GM20000 (cell line): ENCODE measurements at regions not wholly inside any gene's neighbourhood (a gene's known extent, or its start where the extent isn't known, plus 50 kb on each side); places are given as distances from the start of the nearest gene placed in this dataset.

ENCODE experiments used
- DNase-seq: peaks from one replicate; pipeline ENCODE4 v3.0.0; 2012; ENCODE audit warnings: low spot score
- TF ChIP-seq, protein P1 (sequence below): IDR thresholded peaks from 2 replicates; pipeline ENCODE4 v1.5.1; 2012; ENCODE audit warnings: mild to moderate bottlenecking, control low read depth; ENCODE audit errors: extremely low read depth, missing control alignments

DNA sequence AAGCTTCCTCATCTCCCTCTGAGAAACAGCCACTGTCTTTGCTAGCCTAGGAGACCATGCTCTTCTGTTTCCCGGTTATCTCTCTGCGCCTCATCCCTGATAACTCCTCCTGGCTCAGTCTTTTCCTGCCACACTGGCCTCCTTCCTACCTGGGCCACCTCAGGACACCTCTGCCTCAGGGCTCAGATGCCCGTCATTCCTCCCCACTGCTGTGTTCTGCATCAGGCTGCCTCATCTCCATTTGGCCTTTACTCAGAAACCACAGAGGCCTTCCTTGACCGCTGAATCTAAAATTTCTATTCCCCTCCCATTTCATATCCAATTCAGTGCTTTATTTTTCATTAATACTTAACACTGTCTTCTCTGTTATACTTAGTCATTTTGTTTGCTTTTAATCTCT is 311.0 kb upstream of the RGS6 start:
- no peak for DNase-seq
- TF ChIP-seq, protein P1, sequence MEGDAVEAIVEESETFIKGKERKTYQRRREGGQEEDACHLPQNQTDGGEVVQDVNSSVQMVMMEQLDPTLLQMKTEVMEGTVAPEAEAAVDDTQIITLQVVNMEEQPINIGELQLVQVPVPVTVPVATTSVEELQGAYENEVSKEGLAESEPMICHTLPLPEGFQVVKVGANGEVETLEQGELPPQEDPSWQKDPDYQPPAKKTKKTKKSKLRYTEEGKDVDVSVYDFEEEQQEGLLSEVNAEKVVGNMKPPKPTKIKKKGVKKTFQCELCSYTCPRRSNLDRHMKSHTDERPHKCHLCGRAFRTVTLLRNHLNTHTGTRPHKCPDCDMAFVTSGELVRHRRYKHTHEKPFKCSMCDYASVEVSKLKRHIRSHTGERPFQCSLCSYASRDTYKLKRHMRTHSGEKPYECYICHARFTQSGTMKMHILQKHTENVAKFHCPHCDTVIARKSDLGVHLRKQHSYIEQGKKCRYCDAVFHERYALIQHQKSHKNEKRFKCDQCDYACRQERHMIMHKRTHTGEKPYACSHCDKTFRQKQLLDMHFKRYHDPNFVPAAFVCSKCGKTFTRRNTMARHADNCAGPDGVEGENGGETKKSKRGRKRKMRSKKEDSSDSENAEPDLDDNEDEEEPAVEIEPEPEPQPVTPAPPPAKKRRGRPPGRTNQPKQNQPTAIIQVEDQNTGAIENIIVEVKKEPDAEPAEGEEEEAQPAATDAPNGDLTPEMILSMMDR: no peak

DNA sequence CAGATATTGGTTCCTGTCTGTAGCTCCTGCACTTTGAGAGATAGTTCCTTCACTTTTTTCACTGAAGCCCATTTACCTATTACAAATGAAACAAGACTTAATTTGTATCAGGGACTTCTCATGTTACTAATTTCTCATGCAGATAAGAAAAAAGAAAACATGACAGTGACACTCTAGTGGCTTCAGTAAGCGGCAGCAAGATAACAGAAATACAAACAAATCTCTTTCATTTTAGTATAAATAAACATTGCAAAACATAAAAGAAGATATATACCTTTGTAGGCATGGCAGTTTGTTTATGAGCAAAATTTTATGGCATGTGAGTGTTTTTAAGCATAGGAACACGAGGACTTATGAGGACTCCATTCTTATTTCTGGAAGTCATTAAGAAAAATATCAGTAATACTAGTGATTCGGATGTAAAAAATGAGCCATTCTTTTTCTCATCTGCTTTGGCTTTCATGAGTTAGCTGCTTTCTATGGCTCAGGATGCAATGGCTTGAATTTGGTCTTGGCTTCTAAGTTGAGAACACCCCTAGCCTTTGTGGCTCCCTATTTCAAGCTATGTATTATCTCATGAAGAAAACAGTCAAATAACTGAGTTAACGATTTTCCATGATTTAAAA is 310.1 kb upstream of the RGS6 start:
- no peak for DNase-seq
- TF ChIP-seq, protein P1: no peak

DNA sequence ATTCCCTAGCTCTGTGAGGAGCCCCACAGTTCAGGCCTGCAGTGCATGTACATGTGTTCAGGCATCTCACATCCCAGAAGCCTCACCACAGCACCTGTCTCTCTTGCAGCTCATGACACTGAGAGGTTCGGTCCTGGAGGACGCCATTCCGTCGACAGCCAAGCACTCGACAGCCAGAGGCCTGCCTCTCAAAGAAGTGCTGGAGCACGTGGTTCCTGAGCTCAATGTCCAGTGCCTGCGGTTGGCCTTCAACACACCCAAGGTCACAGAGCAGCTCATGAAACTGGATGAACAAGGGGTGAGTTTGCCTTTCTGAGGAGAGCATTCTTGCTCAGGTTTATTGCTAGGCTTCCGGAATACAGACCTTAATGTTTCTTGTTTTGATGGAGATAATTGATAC is 308.3 kb upstream of the RGS6 start:
- TF ChIP-seq, protein P1: no peak
- no peak for DNase-seq

DNA sequence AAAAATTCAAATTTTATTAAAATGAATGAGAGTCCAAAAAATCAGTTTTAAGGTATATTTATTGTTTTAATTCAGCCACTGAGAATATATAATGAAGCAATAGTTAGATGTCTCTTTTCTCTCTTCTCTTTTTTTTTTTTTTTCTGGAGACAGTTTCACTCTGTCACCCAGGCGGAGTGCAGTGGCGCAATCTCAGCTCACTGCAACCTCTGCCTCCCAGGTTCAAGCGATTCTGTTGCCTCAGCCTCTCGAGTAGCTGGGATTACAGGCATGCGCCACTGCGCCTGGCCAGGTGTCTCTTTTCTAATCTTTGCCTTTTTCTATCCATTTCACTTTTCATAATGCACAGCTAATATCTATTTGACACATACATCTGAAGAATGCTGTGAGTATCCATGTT is 307.1 kb upstream of the RGS6 start:
- TF ChIP-seq, protein P1: no peak
- no peak for DNase-seq

DNA sequence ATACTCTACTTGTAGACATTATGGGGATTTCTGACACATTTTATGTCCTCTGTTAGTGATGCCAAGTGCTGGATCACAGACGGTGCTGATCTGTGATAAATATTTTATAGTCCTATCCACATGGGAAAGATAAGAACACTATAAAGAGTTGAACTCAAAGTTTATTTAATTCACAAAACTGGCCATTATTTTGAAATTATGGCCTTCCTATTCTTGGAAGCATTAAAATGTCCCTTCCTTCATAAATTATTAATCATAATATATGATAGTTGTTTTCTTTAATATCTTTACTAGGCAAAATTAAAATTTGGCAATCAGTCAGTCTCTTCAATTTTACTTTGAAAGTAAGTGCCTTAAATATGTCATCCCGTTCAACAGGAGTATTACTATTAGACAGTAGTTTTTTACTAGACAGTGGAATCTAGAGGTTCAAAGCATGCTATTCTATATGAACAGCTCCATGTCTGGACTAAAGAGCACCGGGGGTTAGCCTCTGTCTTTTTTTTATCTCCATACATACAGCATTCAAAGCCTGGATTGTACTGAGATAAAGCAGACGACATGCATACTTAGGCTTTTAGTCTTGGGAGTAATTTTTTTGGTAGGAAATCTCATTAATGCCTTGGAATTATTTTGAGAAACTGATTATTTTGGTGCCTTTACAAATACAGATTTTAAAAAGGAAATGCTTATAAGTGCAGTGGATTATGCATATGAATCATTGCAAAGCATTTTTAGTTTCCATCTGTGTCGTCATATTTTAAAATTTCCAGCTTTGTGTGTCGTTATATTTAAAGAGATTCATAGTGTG is 306.1 kb upstream of the RGS6 start:
- no peak for DNase-seq
- TF ChIP-seq, protein P1: no peak

DNA sequence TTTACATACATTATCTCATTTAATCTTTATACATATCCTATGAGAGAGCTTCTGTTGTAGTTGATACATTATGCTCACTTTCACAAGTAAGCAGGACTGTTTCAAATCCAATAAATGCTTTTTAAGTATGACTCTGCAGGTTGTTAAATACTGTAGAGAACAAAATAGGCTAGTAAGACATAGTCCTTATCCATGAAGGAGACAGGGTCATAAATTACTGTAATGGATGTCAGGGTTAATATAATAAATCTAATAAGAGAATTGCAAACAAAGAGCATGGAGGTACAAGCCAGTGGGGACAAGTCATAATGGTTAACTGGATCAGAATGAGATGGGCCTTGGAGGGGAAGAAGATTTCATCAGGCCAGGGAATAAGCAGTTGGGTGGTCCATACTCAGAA is 303.8 kb upstream of the RGS6 start:
- DNase-seq: no peak
- TF ChIP-seq, protein P1: no peak

DNA sequence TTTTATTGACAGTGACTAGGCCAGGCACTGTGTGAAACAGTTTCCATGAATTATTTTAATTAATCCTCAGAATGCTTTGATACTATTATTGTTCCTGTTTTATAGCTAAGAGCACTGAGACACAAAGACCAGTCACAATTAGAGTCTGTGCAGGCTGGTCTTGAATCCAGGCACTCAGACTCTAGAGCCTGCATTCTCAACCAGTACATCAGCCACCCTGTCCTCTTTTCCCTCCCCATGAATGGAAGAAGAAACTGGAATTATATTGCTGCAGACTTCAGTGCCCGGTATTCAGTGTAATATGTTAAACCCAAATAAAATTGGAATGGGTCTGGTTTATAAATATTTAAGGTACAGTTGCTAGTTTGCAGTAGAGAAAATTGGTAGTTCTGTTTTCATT is 303.0 kb upstream of the RGS6 start:
- no peak for DNase-seq
- TF ChIP-seq, protein P1: no peak
